Heart left ventricle (tissue), 16 donors: ENCODE measurements at regions not wholly inside any gene's neighbourhood (a gene's known extent, or its start where the extent isn't known, plus 50 kb on each side); places are given as distances from the start of the nearest gene placed in this dataset.
"Not testable (repeated sequence)": the region's sequence is repeated elsewhere in the genome, so short reads cannot be mapped to it uniquely, and the experiment has no call there.

ENCODE experiments used
- ATAC-seq, 4 donors: fragments of 200-7000 bp; cut with Tn5 transposase; one replicate each; pipeline ENCODE4 v1.9.1; 2020 to 2022; ENCODE audit warnings: moderate library complexity in 4 of 4, mild to moderate bottlenecking in 3 of 4, moderate number of reproducible peaks in 1 of 4
- DNase-seq, 5 donors: peaks; one replicate each; pipeline ENCODE4 v3.0.0-alpha.2; 2020
- H3K27ac ChIP-seq, 12 donors: fragments of 200-600 bp; sonication (generic) in 4 of 12; one replicate each; pipeline versions ENCODE4 v1.5.0 to v1.8.0; 2016 to 2022; ENCODE audit warnings: mild to moderate bottlenecking in 2 of 12
- H3K27me3 ChIP-seq, 9 donors: fragments of 200-600 bp; sonication (generic) in 2 of 9; one replicate each; pipeline versions ENCODE4 v1.5.1 to v1.8.0; 2016 to 2022; ENCODE audit warnings: mild to moderate bottlenecking in 3 of 9
- H3K36me3 ChIP-seq, 9 donors: fragments of 200-600 bp; sonication (generic) in 2 of 9; one replicate each; pipeline versions ENCODE4 v1.5.0 to v1.8.0; 2018 to 2022; ENCODE audit warnings: mild to moderate bottlenecking in 2 of 9
- H3K4me1 ChIP-seq, 12 donors: fragments of 200-600 bp; sonication (generic) in 4 of 12; one replicate each; pipeline versions ENCODE4 v1.5.0 to v1.8.0; 2016 to 2022; ENCODE audit warnings: mild to moderate bottlenecking in 3 of 12
- H3K4me3 ChIP-seq, 12 donors: fragments of 200-600 bp; sonication (generic) in 4 of 12; one replicate each; pipeline versions ENCODE4 v1.5.0 to v1.8.0; 2017 to 2022; ENCODE audit warnings: mild to moderate bottlenecking in 9 of 12, moderate library complexity in 4 of 12
- H3K9me3 ChIP-seq, 12 donors: fragments of 200-600 bp; sonication (generic) in 4 of 12; one replicate each; pipeline versions ENCODE4 v1.5.0 to v1.8.0; 2016 to 2022; ENCODE audit warnings: mild to moderate bottlenecking in 1 of 12
- POLR2A ChIP-seq, 2 donors: fragments of 450-650 bp; IDR thresholded peaks; one replicate each; pipeline ENCODE4 v1.6.1; 2017; ENCODE audit warnings: antibody characterized with exemption in 2 of 2, mild to moderate bottlenecking in 2 of 2, moderate library complexity in 2 of 2
- WGBS, 4 donors: extraction: QIAGEN DNeasy Blood & Tissue Kit in 2 of 4; methylation state at CpG; one replicate each; pipeline versions ENCODE4 v1.1.5 to v1.1.7; 2013 to 2018; 5-methylcytosine and 5-hydroxymethylcytosine counted together
- intact Hi-C, 10 donors: fragments of 100-400 bp; cut with DNase I; formaldehyde crosslinking; loops; one replicate each; pipeline versions ENCODE4 v1.11.1 to v1.14.2; 2022
- TF ChIP-seq, protein P1 (sequence below), 12 donors: fragments of 200-600 bp; sonication (generic) in 4 of 12; IDR thresholded peaks; one replicate each; pipeline versions ENCODE4 v1.5.0 to v1.8.0; 2018 to 2022; ENCODE audit warnings: antibody characterized with exemption in 12 of 12, mild to moderate bottlenecking in 5 of 12
- donor health status: ischemic (EF 13 %, LVEDD 7.1; RV severe dilation, severe dysfunction).
- donor health status: healthy with polysubstance abuse.
- donor health status: DM: no; HTN: yes; CAD: no.
- donor health status: DM: no; HTN: no; CAD: no.
- donor health status: ischemic (EF 25% LVEDD 6.9; RV normal size, moderate dysfunction).
- donor health status: ischemic (EF 25% LVEDD 5.7; RV mildly dilated, moderate dysfunction).
- donor health status: healthy.
- donor health status: DM: yes; HTN: yes; CAD: no.
- donor health status: ischemic (EF 35%, LVEDD 5.7; RV mildly dilated, moderate dysfunction).
- donor health status: nonischemic (EF 11% LVEDD 7.7; RV severe dilation, severe dysfunction).
- donor health status: DM: yes; HTN: yes; CAD: no.
- donor health status: PGD.
- donor health status: ischemic (EF 29% LVEDD 5.4; RV normal size, mild dysfunction).
- donor health status: nonischemic (EF 23%, LVEDD 6.1; RV moderate dilation, normal function).

DNA sequence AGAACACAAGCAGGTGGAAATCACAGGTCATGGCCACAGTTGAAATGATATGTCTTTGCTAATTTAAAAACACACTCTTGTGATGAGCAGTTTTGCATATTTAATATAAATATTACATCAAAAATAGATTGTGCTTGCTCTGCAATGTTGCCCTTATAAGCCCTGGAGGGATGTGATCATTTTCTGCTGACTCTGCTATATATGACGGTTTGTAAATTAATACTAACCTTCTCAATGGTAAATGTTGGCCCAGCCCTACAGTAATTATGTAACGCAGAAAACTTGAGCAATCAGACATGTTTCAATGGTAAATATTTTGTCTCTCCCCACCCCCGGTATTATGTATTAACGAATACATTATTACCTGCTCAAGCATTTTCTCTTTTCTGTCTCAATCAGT, 359.5 kb upstream of the CNTN6 start:
- H3K27ac ChIP-seq, result no peak overlapping the region
- H3K4me3 ChIP-seq, result no peak overlapping the region
- no peaks in the 10 kb centered on the region for H3K9me3 ChIP-seq
- H3K4me1 ChIP-seq, result no peaks in the 10 kb centered on the region
- DNase-seq (no peak), ATAC-seq (no peak)
- no peaks in the 10 kb centered on the region for H3K36me3 ChIP-seq
- H3K27me3 ChIP-seq, result no peaks in the 10 kb centered on the region
- TF ChIP-seq POLR2A (IDR thresholded peaks at IDR 0.05), result no peak
- TF ChIP-seq, protein P1, sequence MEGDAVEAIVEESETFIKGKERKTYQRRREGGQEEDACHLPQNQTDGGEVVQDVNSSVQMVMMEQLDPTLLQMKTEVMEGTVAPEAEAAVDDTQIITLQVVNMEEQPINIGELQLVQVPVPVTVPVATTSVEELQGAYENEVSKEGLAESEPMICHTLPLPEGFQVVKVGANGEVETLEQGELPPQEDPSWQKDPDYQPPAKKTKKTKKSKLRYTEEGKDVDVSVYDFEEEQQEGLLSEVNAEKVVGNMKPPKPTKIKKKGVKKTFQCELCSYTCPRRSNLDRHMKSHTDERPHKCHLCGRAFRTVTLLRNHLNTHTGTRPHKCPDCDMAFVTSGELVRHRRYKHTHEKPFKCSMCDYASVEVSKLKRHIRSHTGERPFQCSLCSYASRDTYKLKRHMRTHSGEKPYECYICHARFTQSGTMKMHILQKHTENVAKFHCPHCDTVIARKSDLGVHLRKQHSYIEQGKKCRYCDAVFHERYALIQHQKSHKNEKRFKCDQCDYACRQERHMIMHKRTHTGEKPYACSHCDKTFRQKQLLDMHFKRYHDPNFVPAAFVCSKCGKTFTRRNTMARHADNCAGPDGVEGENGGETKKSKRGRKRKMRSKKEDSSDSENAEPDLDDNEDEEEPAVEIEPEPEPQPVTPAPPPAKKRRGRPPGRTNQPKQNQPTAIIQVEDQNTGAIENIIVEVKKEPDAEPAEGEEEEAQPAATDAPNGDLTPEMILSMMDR (IDR thresholded peaks at IDR 0.05), result no peak
- WGBS, 4 donors, result 85 to 91% (median 87%) methylated on average over 4 of the region's 4 CpGs
- intact Hi-C loops, result no loop called here

- DNase-seq, result no peak
- Histone ChIP-seq H3K27ac (no peak overlapping the region), H3K4me3 (no peak overlapping the region), H3K27me3 (no peaks in the 10 kb centered on the region), H3K4me1 (no peaks in the 10 kb centered on the region), H3K36me3 (no peaks in the 10 kb centered on the region), H3K9me3 (peaks cover 0 to 17% (median 0%) of the 10 kb centered on the region in 12 donors)
- ATAC-seq, result no peak
- no peak for TF ChIP-seq POLR2A (IDR thresholded peaks at IDR 0.05)
- TF ChIP-seq, protein P1 (IDR thresholded peaks at IDR 0.05), result no peak
- 68 to 82% (median 72%) methylated on average over 3 of the region's 3 CpGs for WGBS, 4 donors
- intact Hi-C loops, result no loop called here
Measured at GRCh38 chr3:757711-758110, 335.1 kb upstream of the CNTN6 start.

DNA sequence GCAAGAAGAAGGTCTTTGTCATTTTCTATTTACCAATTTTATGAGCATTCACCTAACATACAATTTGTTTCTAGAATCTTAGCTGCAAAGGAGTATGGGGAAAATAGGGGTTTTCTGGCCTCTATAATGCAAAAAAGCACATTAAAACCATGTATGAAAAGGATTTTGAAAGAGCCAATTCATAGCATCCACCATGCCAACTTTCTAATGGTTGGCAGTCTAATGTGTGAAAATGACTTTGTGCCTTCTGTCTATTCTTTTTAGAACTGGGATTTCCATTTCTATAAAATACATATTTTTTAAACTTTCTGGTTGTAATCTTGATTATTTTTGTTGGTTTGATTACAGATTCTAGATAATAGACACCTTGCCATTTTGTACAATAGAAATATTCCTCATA, 333.7 kb upstream of the CNTN6 start:
- intact Hi-C loops, result no loop called here
- Histone ChIP-seq H3K4me1 (no peaks in the 10 kb centered on the region), H3K36me3 (no peaks in the 10 kb centered on the region), H3K9me3 (peaks cover 0 to 15% (median 0%) of the 10 kb centered on the region in 12 donors), H3K4me3 (no peak overlapping the region), H3K27me3 (no peaks in the 10 kb centered on the region), H3K27ac (no peak overlapping the region)
- TF ChIP-seq, protein P1 (IDR thresholded peaks at IDR 0.05), result no peak
- no peak for TF ChIP-seq POLR2A (IDR thresholded peaks at IDR 0.05)
- ATAC-seq (no peak), DNase-seq (no peak)

- H3K9me3 ChIP-seq, H3K36me3 ChIP-seq, ATAC-seq, H3K27me3 ChIP-seq, DNase-seq, H3K27ac ChIP-seq, H3K4me1 ChIP-seq, H3K4me3 ChIP-seq: not testable (repeated sequence)
- 71 to 93% (median 90%) methylated on average over 3 of the region's 3 CpGs for WGBS, 4 donors
- intact Hi-C loops, result loop anchor here in 1 of 10 donors (10.0 kb wide), 1 partner anchor 269 kb away; no protein-coding TSS in a partner anchor
Measured at GRCh38 chr3:773433-773832, 319.4 kb upstream of the CNTN6 start.

DNA sequence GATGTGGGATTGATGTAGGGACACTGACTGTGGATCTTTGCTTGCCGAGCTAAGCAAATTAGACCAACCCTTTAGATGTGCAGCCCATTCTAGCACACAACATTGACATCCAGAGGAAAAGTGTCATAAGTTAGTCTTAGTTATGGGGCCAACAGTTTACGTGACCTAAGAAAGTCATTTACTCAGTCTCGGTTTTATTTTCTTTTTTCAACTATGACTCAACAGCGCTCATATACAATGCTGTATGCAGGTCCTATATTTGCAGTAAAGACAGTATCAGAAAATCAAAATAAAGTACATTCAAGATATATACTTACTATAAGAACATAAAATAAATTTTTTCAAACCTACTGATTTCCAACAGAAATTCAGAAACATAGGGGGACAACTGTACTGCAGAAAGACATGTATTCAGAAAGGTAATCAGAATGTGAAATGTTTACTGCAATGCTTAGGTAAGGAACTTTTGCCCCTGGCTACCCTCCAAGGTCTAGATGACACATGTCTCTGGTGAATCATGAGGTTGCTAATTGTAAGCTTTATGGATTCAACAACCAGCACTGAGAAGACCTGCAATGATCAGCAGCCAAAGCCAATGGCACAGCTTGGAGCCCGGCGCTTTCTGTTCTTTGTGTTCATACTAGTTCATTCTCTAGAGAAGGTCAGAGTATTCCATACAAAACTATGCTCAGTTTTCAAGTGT, 317.5 kb upstream of the CNTN6 start:
- Histone ChIP-seq H3K27ac (no peak overlapping the region), H3K27me3 (no peaks in the 10 kb centered on the region), H3K4me1 (no peaks in the 10 kb centered on the region), H3K9me3 (peaks cover 0 to 10% (median 0%) of the 10 kb centered on the region in 12 donors), H3K4me3 (no peak overlapping the region), H3K36me3 (no peaks in the 10 kb centered on the region)
- intact Hi-C loops, result loop anchor here in 1 of 10 donors (10.0 kb wide), 1 partner anchor 271 kb away; no protein-coding TSS in a partner anchor
- DNase-seq, result no peak
- 78 to 93% (median 82%) methylated on average over 6 of the region's 6 CpGs for WGBS, 4 donors
- TF ChIP-seq, protein P1 (IDR thresholded peaks at IDR 0.05), result no peak
- TF ChIP-seq POLR2A (IDR thresholded peaks at IDR 0.05), result no peak
- no peak for ATAC-seq
